Astrocyte of the spinal cord (primary cell): ENCODE measurements at regions not wholly inside any gene's neighbourhood (a gene's known extent, or its start where the extent isn't known, plus 50 kb on each side); places are given as distances from the start of the nearest gene placed in this dataset.
"Not testable (repeated sequence)": the region's sequence is repeated elsewhere in the genome, so short reads cannot be mapped to it uniquely, and the experiment has no call there.

Source experiments
- DNase-seq: peaks from one replicate; pipeline ENCODE4 v3.0.0; 2011; ENCODE audit warnings: low read depth, low spot score
- H3K4me3 ChIP-seq: 2 replicates; pipeline ENCODE4 v1.5.1; 2011; ENCODE audit warnings: low read depth, mild to moderate bottlenecking, low read length, moderate library complexity
- CTCF ChIP-seq: IDR thresholded peaks from 2 replicates; pipeline ENCODE4 v1.5.1; 2012; ENCODE audit warnings: low read depth, mild to moderate bottlenecking, low read length, inconsistent platforms
- in situ Hi-C: cut with HindIII; loops from 2 replicates; pipeline ENCODE4 v1.10.0; 2017; ENCODE audit warnings: low sequenced_read_pairs

- H3K4me3 ChIP-seq: no peak overlapping the region
- TF ChIP-seq CTCF: no peak
- in situ Hi-C loops: no loop called here
- DNase-seq: no peak
Measured at GRCh38 chr7:67917437-67917755, 920.8 kb downstream of the TYW1 start.

- no peak for DNase-seq
- in situ Hi-C loops: no loop called here
- TF ChIP-seq CTCF: no peak
- H3K4me3 ChIP-seq: no peak overlapping the region
Measured at GRCh38 chr7:67918158-67918557, 921.5 kb downstream of the TYW1 start.

- H3K4me3 ChIP-seq: no peak overlapping the region
- TF ChIP-seq CTCF: no peak
- no peak for DNase-seq
- in situ Hi-C loops: no loop called here
Measured at GRCh38 chr7:67923286-67923685, 926.7 kb downstream of the TYW1 start.

GRCh38 chr7:67928141-67928540 lies 931.5 kb downstream of the TYW1 start:
- no peak for DNase-seq
- H3K4me3 ChIP-seq: no peak overlapping the region
- in situ Hi-C loops: no loop called here
- no peak for TF ChIP-seq CTCF

- in situ Hi-C loops, H3K4me3 ChIP-seq, DNase-seq: not testable (repeated sequence)
Measured at GRCh38 chr7:67936447-67936846, 939.8 kb downstream of the TYW1 start.

- in situ Hi-C loops: no loop called here
Measured at GRCh38 chr7:67940400-67940799, 943.8 kb downstream of the TYW1 start.

GRCh38 chr7:67947191-67947590 lies 950.6 kb downstream of the TYW1 start:
- no peak for TF ChIP-seq CTCF
- in situ Hi-C loops: no loop called here
- no peak for DNase-seq
- H3K4me3 ChIP-seq: no peak overlapping the region

More at GRCh38 chr7:67940400-67940799, 943.8 kb downstream of the TYW1 start:
- DNase-seq: no peak
- no peak overlapping the region for H3K4me3 ChIP-seq
- TF ChIP-seq CTCF: no peak
